ENCODE measurements at regions not wholly inside any gene's neighbourhood (a gene's known extent, or its start where the extent isn't known, plus 50 kb on each side); places are given as distances from the start of the nearest gene placed in this dataset.

GRCh38 chr6:109239160-109239559 is 143.1 kb downstream of the CD164 start:
- H3K27ac ChIP-seq (ENCODE audit: low read depth, low read length): peak overlapping the region; percentile 52
- WGBS, 3 donors: 56 to 90% (median 64%) methylated on average over 2 of the region's 2 CpGs

- WGBS, 3 donors: 77 to 95% (median 81%) methylated on average over 3 of the region's 3 CpGs
- no peak overlapping the region for H3K27ac ChIP-seq (ENCODE audit: low read depth, low read length)
Measured at GRCh38 chr6:109238396-109238795, 143.1 kb downstream of the CEP57L1 start.

DNA sequence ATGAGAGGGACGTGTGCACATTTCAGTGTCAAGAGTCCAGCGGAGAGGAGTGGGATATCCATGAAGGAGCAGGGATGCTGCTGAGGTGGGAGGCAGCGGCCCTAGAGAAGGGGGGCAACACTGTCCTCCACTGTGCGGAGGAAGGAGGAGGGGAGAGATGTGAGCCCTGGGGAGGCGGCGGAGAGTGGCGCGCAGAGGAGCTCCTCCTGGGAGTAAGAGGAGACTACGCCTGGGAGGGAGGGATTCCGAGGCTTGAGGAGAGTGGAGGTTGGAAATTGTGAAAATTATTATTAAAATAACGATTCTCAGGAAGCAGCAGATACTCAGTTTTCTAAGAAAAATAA is 142.7 kb downstream of the CEP57L1 start:
- 82 to 93% (median 92%) methylated on average over 11 of the region's 11 CpGs for WGBS, 3 donors
- no peak overlapping the region for H3K27ac ChIP-seq (ENCODE audit: low read depth, low read length)

DNA sequence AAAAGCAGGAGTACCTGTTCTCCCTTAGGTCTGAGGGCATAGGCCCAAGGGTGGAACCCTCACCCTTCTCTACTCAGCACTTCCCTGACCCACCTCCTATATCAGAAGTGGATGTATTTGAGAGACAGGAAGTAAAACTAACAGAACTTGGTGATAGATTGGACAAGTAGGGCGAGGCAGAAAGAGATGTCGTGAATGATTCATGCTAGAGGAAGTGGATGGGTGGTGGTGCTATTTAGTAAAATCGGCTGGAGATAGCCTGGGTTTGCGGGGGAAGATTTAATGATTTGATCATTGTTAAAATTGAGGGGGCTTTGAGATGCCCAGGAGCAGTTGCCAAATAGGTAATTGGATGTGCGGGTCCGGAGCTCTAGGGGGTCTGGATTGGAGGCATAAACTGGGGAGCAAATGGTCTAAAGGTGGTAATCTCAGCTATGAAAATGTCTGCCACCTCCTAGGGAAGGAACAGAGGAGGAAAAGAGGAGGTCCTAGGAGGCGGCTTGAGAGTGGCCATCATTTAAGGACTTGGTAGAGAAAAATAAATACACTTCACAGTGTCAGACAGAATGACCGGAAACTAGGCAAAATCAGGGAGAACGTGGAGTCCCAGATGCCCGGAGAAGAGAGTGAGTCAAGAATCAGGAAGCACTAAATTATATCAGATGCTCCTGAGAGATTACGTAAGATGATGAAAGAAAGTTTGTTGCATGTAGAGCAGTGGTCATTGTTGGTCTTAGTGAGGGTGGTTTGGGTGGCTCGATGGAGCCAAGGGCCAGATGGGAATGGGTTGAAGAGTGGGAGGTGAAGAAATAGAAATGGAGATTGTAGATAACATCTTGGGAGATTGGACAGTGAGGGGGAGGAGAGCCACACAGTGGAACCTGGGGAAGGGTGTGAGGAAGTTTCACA is 142.0 kb downstream of the CEP57L1 start:
- 53 to 72% (median 55%) methylated on average over 12 of the region's 12 CpGs for WGBS, 3 donors

GRCh38 chr6:109236115-109237076 is 141.1 kb downstream of the CEP57L1 start:
- no peak overlapping the region for H3K27ac ChIP-seq (ENCODE audit: low read depth, low read length)
- 53 to 71% (median 69%) methylated on average over 18 of the region's 18 CpGs for WGBS, 3 donors

More for the DNA sequence above, 142.0 kb downstream of the CEP57L1 start:
- no peak overlapping the region for H3K27ac ChIP-seq (ENCODE audit: low read depth, low read length)

DNA sequence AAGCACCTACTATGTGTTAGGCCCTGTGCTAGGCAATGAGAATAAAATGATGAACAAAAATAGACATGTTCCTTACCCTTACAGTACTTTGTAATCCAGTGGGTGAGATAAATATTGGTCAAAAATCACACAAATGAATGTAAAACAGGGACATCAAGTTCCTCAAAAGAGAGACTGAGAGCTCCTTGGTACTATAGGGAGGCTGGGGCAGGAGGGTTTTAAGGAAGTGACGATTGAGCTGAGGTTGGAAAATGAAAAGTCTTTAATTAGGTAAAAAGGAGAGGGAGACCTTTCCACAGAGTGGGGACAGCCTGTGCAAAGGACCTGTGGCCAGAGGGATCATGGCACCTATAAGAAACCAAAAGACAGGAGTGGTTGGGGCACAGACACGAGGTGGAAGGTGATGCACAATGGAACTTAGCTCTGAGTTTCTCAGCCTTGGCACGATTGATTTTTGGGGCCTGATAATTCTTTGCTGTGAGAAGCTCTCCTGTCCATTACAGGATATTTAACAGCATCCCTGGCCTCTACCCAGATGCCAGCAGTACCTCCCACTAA is 140.3 kb downstream of the CEP57L1 start:
- no peak overlapping the region for H3K27ac ChIP-seq (ENCODE audit: low read depth, low read length)
- WGBS, 3 donors: 85 to 91% (median 90%) methylated on average over 3 of the region's 3 CpGs

DNA sequence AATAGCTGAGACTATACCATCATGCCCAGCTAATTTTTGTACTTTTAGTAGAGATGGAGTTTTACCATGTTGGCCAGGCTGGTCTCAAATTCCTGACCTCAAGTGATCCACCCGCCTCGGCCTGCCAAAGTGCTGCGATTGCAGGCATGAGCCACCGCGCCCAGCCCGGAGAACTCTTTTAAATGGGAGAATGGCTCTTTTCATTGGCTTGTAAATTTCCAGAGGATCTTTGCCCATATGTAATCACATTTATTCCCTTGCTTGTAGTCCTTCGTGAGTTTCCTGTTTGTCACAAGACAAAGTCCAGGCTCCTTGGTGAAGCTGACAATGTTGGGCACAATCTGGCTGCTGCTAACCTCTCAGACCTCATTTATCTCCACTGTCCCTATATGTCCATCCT is 135.1 kb downstream of the CEP57L1 start:
- H3K27ac ChIP-seq (ENCODE audit: low read depth, low read length): no peak overlapping the region
- 85 to 96% (median 95%) methylated on average over 7 of the region's 7 CpGs for WGBS, 3 donors

DNA sequence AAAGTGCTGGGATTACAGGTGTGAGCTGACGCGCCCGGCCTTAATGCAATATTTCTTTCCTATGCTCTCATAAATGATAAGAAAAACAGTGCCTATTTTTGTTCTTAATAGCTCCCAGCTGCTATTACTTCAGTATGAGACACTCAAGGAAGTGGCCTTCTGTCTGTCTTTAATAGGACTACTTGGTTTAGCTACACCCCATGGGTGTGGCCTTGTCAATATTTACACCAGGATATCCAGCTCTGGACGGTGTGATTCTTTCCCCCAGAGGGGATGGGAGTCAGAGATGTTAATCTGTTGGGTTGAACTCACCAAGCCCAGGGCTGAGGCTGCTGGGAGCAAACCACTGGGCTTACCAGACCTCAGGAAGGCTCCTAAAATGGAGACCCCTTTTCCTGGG is 134.2 kb downstream of the CEP57L1 start:
- WGBS, 3 donors: 76 to 84% (median 77%) methylated on average over 4 of the region's 4 CpGs
- no peak overlapping the region for H3K27ac ChIP-seq (ENCODE audit: low read depth, low read length)

DNA sequence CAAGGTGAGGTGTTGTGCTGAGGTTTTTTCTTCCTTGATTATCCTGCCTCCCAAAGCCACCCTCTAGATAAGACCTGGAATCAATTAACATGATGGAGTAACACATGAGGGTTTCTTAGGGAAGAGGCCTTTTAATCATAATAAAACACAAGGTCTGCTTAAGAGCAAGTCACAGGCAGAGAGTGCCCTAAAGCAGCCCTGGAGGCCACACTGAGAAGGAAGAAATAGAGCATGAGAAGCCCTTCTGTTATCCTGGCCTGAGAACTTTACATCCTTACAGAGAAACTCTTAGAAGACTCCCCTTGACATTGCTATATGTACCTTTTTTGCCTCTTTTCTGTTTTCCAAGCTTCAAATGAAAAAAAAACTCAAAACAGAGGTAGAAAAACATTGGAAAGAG is 132.3 kb downstream of the CEP57L1 start:
- H3K27ac ChIP-seq (ENCODE audit: low read depth, low read length): no peak overlapping the region

GRCh38 chr6:109226353-109226752 is 131.0 kb downstream of the CEP57L1 start:
- no peak overlapping the region for H3K27ac ChIP-seq (ENCODE audit: low read depth, low read length)

DNA sequence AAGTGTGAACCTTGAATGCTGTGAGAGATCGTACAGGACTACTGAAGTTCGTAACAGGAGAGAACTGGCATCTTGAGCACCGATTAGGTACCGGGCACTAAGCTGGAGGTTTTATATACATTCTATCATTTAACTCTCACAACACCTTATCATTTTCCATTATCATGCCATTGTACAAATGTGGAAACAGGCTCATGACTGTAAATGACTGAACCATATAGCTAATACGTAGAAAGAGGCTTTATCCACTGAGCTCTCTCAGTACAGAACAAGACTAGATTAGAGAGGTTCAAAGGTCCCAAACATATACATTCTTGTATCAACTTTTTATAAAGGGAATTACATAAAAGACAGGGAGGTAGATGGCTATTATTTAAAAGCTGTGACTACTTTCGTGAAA is 130.6 kb downstream of the CEP57L1 start:
- no peak overlapping the region for H3K27ac ChIP-seq (ENCODE audit: low read depth, low read length)
- 93 to 95% (median 94%) methylated on average over 6 of the region's 6 CpGs for WGBS, 3 donors

- no peak overlapping the region for H3K27ac ChIP-seq (ENCODE audit: low read depth, low read length)
- 66 to 78% (median 74%) methylated on average over 1 of the region's 1 CpG for WGBS, 3 donors
Measured at GRCh38 chr6:109224994-109225393, 129.7 kb downstream of the CEP57L1 start.

DNA sequence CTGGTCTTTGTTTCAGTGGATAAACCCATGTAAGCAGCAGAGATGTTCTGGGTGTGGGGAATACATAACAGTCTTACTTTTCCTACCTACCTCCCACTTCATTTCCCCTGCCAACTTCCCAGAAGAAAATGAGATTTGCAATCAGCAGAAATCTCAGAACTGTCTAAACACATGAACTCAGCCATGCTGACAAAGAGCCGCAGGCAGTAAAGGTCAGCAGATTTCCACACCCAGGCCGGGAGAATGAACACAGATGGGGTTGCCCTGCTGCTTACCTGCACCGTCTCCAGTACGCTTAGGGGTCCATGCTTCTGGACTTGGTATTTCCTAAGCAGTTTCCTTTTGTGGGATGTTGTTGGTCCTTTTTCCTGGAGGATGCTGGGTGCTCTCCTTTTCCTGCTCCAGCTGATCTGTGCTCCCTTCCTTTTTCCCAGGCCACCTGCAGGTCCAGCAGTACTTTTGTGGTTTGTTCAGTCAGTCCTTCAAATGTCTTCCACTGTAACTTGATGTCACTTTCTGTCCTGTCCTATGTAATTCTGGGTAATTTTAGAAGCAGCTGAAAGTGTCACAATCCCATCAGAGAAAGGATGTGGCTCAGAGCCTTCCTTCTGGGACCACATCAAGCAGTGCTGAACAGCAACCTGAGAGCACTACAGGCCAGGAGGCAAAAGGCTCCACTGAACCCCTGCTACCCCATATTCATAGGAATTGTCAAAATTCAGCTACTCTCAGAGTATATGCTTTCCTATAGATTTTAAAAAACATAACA is 129.0 kb downstream of the CEP57L1 start:
- H3K27ac ChIP-seq (ENCODE audit: low read depth, low read length): no peak overlapping the region
- WGBS, 3 donors: 57 to 81% (median 72%) methylated on average over 4 of the region's 4 CpGs

- WGBS, 3 donors: 74 to 92% (median 92%) methylated on average over 3 of the region's 3 CpGs
- H3K27ac ChIP-seq (ENCODE audit: low read depth, low read length): no peak overlapping the region
Measured at GRCh38 chr6:109222848-109223247, 127.5 kb downstream of the CEP57L1 start.

DNA sequence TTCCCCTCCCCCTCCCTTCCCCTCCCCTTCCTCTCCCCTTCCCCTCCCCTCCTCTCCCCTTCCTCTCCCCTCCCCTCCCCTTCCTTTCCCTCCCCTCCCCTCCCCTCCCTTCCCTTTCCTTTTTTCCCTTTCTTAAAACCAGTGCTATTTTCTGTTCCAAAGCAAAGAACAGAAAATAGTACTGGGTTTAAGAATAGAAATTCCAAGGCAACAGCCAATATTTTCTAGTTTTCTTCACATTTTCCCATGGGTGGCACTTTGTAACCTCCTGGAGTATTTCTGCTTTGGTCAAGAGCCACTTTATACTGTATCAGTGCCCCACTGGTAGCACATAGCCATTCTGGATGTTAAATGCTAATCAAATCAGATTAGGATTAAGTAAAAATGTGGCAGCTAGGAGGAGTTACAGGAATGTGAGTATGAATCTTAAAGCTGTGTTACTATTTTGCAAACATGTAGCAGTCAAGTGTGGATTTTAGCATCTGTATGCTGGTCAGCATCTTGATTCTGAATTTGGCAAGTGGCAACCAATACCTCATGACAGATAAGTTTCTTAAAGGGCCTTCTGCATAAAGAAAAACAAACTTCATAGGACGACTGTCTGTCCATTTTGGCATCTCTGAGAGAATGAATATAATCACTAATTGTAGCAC is 126.4 kb downstream of the CEP57L1 start:
- 51 to 81% (median 63%) methylated on average over 1 of the region's 1 CpG for WGBS, 3 donors
- no peak overlapping the region for H3K27ac ChIP-seq (ENCODE audit: low read depth, low read length)
